Spleen (tissue), 11 donors: ENCODE measurements at regions not wholly inside any gene's neighbourhood (a gene's known extent, or its start where the extent isn't known, plus 50 kb on each side); places are given as distances from the start of the nearest gene placed in this dataset.

Source experiments
- DNase-seq: peaks from one replicate; pipeline ENCODE4 v3.0.0-alpha.2; 2020
- H3K27ac ChIP-seq, 8 donors: fragments of 200-600 bp; sonication (generic) in 7 of 8; 1 replicate in 4 of 8; 2 replicates in 4 of 8; pipeline versions ENCODE4 v1.5.0 to v1.8.0; 2016 to 2021; ENCODE audit warnings: inconsistent platforms in 4 of 8, mild to moderate bottlenecking in 4 of 8, moderate library complexity in 1 of 8
- H3K27me3 ChIP-seq, 7 donors: fragments of 200-600 bp; sonication (generic) in 6 of 7; replicated peaks in 1 of 7; 1 replicate in 4 of 7; 2 replicates in 3 of 7; pipeline versions ENCODE4 v1.5.0 to v1.8.0; 2016 to 2021; ENCODE audit warnings: inconsistent platforms in 3 of 7, mild to moderate bottlenecking in 1 of 7
- H3K36me3 ChIP-seq, 6 donors: fragments of 200-600 bp; sonication (generic) in 5 of 6; 1 replicate in 4 of 6; 2 replicates in 2 of 6; pipeline versions ENCODE4 v1.5.0 to v1.8.0; 2016 to 2021; ENCODE audit warnings: inconsistent platforms in 2 of 6
- H3K4me1 ChIP-seq, 6 donors: fragments of 200-600 bp; sonication (generic) in 5 of 6; 1 replicate in 3 of 6; 2 replicates in 3 of 6; pipeline versions ENCODE4 v1.5.0 to v1.8.0; 2016 to 2021; ENCODE audit warnings: inconsistent platforms in 3 of 6
- H3K4me3 ChIP-seq, 8 donors: fragments of 200-600 bp; sonication (generic) in 7 of 8; 1 replicate in 4 of 8; 2 replicates in 4 of 8; pipeline versions ENCODE4 v1.5.0 to v1.8.0; 2016 to 2021; ENCODE audit warnings: inconsistent platforms in 4 of 8, mild to moderate bottlenecking in 4 of 8, moderate library complexity in 2 of 8
- H3K9me3 ChIP-seq, 8 donors: fragments of 200-600 bp; sonication (generic) in 7 of 8; 1 replicate in 4 of 8; 2 replicates in 4 of 8; pipeline versions ENCODE4 v1.5.0 to v1.8.0; 2016 to 2021; ENCODE audit warnings: inconsistent platforms in 4 of 8
- CTCF ChIP-seq, 11 experiments: fragments of 200-600 bp in 7 of 11; fragments of 450-650 bp in 4 of 11; sonication (generic) in 4 of 11; IDR thresholded peaks in 8 of 11; conservative IDR thresholded peaks in 3 of 11; 1 replicate in 7 of 11; 2 replicates in 4 of 11; pipeline versions ENCODE4 v1.4.0 to v1.8.0; 2016 to 2021; ENCODE audit warnings: antibody characterized with exemption in 11 of 11, inconsistent platforms in 4 of 11, mild to moderate bottlenecking in 1 of 11
- POLR2A ChIP-seq, 3 donors: fragments of 450-650 bp; IDR thresholded peaks; one replicate each; pipeline ENCODE4 v1.5.1; 2017; ENCODE audit warnings: antibody characterized with exemption in 3 of 3, mild to moderate bottlenecking in 1 of 3
- POLR2AphosphoS5 ChIP-seq, 3 donors: sonication (generic); formaldehyde crosslinking; IDR thresholded peaks; one replicate each; pipeline ENCODE4 v1.5.1; 2017; ENCODE audit warnings: antibody characterized with exemption in 3 of 3
- WGBS, 5 donors: extraction: QIAGEN DNeasy Blood & Tissue Kit in 3 of 5; methylation state at CpG; one replicate each; pipeline versions ENCODE4 v1.1.5 to v1.1.7; 2013 to 2018; 5-methylcytosine and 5-hydroxymethylcytosine counted together
- intact Hi-C: fragments of 100-400 bp; cut with DNase I; formaldehyde crosslinking; loops from one replicate; pipeline ENCODE4 v1.15.0; 2023; ENCODE audit warnings: low total_unique reads
- donor health status: healthy with polysubstance abuse.
- donor health status: DM: no; HTN: no; CAD: no; lungs with moderate emphysema.
- donor health status: DM: no; HTN: no; CAD: no.
- donor health status: Bipolar disorder and iron deficiency.
- donor health status: healthy.
- donor health status: DM: no; HTN: no; CAD: no.
- donor health status: DM: yes; HTN: yes; CAD: no.

- no peaks in the 10 kb centered on the region for H3K4me1 ChIP-seq
- no peak for DNase-seq
- intact Hi-C loops: no loop called here
- 26 to 50% (median 43%) methylated on average over 1 of the region's 1 CpG for WGBS, 5 donors
- no peak overlapping the region for H3K4me3 ChIP-seq
- no peaks in the 10 kb centered on the region for H3K27me3 ChIP-seq
- H3K36me3 ChIP-seq: no peaks in the 10 kb centered on the region
- H3K9me3 ChIP-seq: peaks cover 0 to 19% (median 2%) of the 10 kb centered on the region in 8 donors
- H3K27ac ChIP-seq: no peak overlapping the region
- TF ChIP-seq POLR2A (IDR thresholded peaks at IDR 0.05) (no peak), POLR2AphosphoS5 (IDR thresholded peaks at IDR 0.05) (no peak), CTCF (IDR thresholded peaks at IDR 0.05 in 8 of 11, conservative IDR thresholded peaks at IDR 0.05 in 3 of 11) (no peak)
Observed at GRCh38 chr5:121725450-121725849, 126.2 kb upstream of the FTMT start.

GRCh38 chr5:121726991-121727390, 124.7 kb upstream of the FTMT start:
- intact Hi-C loops: no loop called here
- Histone ChIP-seq H3K36me3 (no peaks in the 10 kb centered on the region), H3K4me1 (no peaks in the 10 kb centered on the region), H3K4me3 (no peak overlapping the region), H3K9me3 (peaks cover 0 to 12% (median 0%) of the 10 kb centered on the region in 8 donors), H3K27ac (no peak overlapping the region), H3K27me3 (no peaks in the 10 kb centered on the region)
- WGBS, 5 donors: 79 to 88% (median 82%) methylated on average over 8 of the region's 8 CpGs
- TF ChIP-seq CTCF (IDR thresholded peaks at IDR 0.05 in 8 of 11, conservative IDR thresholded peaks at IDR 0.05 in 3 of 11) (no peak), POLR2A (IDR thresholded peaks at IDR 0.05) (no peak)
- DNase-seq: no peak

GRCh38 chr5:121731377-121731776, 120.3 kb upstream of the FTMT start:
- DNase-seq: no peak
- Histone ChIP-seq H3K4me1 (no peaks in the 10 kb centered on the region), H3K4me3 (no peak overlapping the region), H3K36me3 (no peaks in the 10 kb centered on the region), H3K27ac (no peak overlapping the region), H3K9me3 (peaks cover 0 to 10% (median 0%) of the 10 kb centered on the region in 8 donors), H3K27me3 (no peaks in the 10 kb centered on the region)
- intact Hi-C loops: no loop called here
- TF ChIP-seq POLR2A (IDR thresholded peaks at IDR 0.05) (no peak), POLR2AphosphoS5 (IDR thresholded peaks at IDR 0.05) (no peak), CTCF (IDR thresholded peaks at IDR 0.05 in 8 of 11, conservative IDR thresholded peaks at IDR 0.05 in 3 of 11) (no peak)
- WGBS, 5 donors: 53 to 77% (median 57%) methylated on average over 3 of the region's 3 CpGs

GRCh38 chr5:121735618-121736017, 116.1 kb upstream of the FTMT start:
- no peak overlapping the region for H3K27ac ChIP-seq
- 94 to 100% (median 96%) methylated on average over 2 of the region's 2 CpGs for WGBS, 5 donors

More at GRCh38 chr5:121735618-121736017, 116.1 kb upstream of the FTMT start:
- no peak for DNase-seq
- intact Hi-C loops: no loop called here
- TF ChIP-seq CTCF (IDR thresholded peaks at IDR 0.05 in 8 of 11, conservative IDR thresholded peaks at IDR 0.05 in 3 of 11): no peak
- Histone ChIP-seq H3K4me3 (no peak overlapping the region), H3K9me3 (peaks cover 0 to 21% (median 9%) of the 10 kb centered on the region in 8 donors), H3K27me3 (no peaks in the 10 kb centered on the region), H3K4me1 (no peaks in the 10 kb centered on the region), H3K36me3 (no peaks in the 10 kb centered on the region)
